K562 (cell line): ENCODE measurements at regions not wholly inside any gene's neighbourhood (a gene's known extent, or its start where the extent isn't known, plus 50 kb on each side); places are given as distances from the start of the nearest gene placed in this dataset.

Source experiments
- BRD4 ChIP-seq: fragments of 200-600 bp; sonication (generic); IDR thresholded peaks from 2 replicates; pipeline ENCODE4 v1.6.1; 2017; ENCODE audit warnings: inconsistent platforms
- CBX1 ChIP-seq: sonication (generic); IDR thresholded peaks from 2 replicates; pipeline ENCODE4 v1.6.1; 2016; ENCODE audit warnings: antibody characterized with exemption, low read depth, mild to moderate bottlenecking
- CREBBP ChIP-seq: IDR thresholded peaks from one replicate; pipeline ENCODE4 v1.6.1; 2012; ENCODE audit warnings: low read depth, mild to moderate bottlenecking, control low read depth, inconsistent platforms, low read length
- CXXC5 ChIP-seq: fragments of 250-450 bp; sonication (Bioruptor Pico); IDR thresholded peaks from 2 replicates; pipeline ENCODE4 v1.8.0; 2022; ENCODE audit warnings: inconsistent platforms, mild to moderate bottlenecking, moderate library complexity
- E2F3 ChIP-seq: fragments of 250-450 bp; sonication (Bioruptor Pico); IDR thresholded peaks from 2 replicates; pipeline ENCODE4 v1.4.0; 2020; ENCODE audit warnings: mild to moderate bottlenecking
- EP400 ChIP-seq: fragments of 450-650 bp; IDR thresholded peaks from 2 replicates; pipeline ENCODE4 v1.6.1; 2017; ENCODE audit warnings: antibody characterized with exemption, mild to moderate bottlenecking, moderate library complexity
- FOXK2 ChIP-seq, 2 experiments: fragments of 450-650 bp; IDR thresholded peaks in 1 of 2; conservative IDR thresholded peaks in 1 of 2; 2 replicates each; pipeline ENCODE4 v1.6.1; 2016; ENCODE audit warnings: low read depth in 2 of 2, mild to moderate bottlenecking in 1 of 2
- HLTF ChIP-seq: fragments of 450-650 bp; IDR thresholded peaks from 2 replicates; pipeline ENCODE4 v1.6.1; 2016
- KAT8 ChIP-seq: fragments of 450-650 bp; IDR thresholded peaks from 2 replicates; pipeline ENCODE4 v1.6.1; 2016; ENCODE audit warnings: low read depth, mild to moderate bottlenecking
- KLF16 ChIP-seq: IDR thresholded peaks from 2 replicates; pipeline ENCODE4 v1.6.1; 2016; ENCODE audit warnings: antibody characterized with exemption
- MCM3 ChIP-seq: fragments of 450-650 bp; IDR thresholded peaks from 2 replicates; pipeline ENCODE4 v1.6.1; 2016
- NCOA1 ChIP-seq: fragments of 450-650 bp; IDR thresholded peaks from 2 replicates; pipeline ENCODE4 v1.6.1; 2016; ENCODE audit warnings: low read depth
- NFE2 ChIP-seq: IDR thresholded peaks from 2 replicates; pipeline ENCODE4 v1.6.1; 2014; ENCODE audit warnings: antibody characterized with exemption, low read depth
- NFXL1 ChIP-seq: fragments of 450-650 bp; formaldehyde crosslinking; IDR thresholded peaks from 2 replicates; pipeline ENCODE4 v1.4.0; 2021; ENCODE audit warnings: mild to moderate bottlenecking
- ZC3H4 ChIP-seq: sonication (generic); formaldehyde crosslinking; IDR thresholded peaks from 2 replicates; pipeline ENCODE4 v1.9.0; 2021; ENCODE audit warnings: missing genetic modification reagents, borderline replicate concordance
- ZEB2 ChIP-seq: fragments of 450-650 bp; IDR thresholded peaks from 2 replicates; pipeline ENCODE4 v1.6.1; 2016
- ZNF354B ChIP-seq: fragments of 250-450 bp; sonication (Bioruptor Pico); IDR thresholded peaks from 2 replicates; pipeline ENCODE4 v1.4.0; 2020
- ZNF561 ChIP-seq: fragments of 450-650 bp; formaldehyde crosslinking; conservative IDR thresholded peaks from 2 replicates; pipeline ENCODE4 v1.4.0; 2020; ENCODE audit warnings: mild to moderate bottlenecking, moderate library complexity
- ZNF57 ChIP-seq: fragments of 450-650 bp; formaldehyde crosslinking; IDR thresholded peaks from 2 replicates; pipeline ENCODE4 v1.4.0; 2020; ENCODE audit warnings: mild to moderate bottlenecking, moderate library complexity
- TF ChIP-seq, protein P1 (sequence below), 3 experiments: fragments of 200-800 bp in 1 of 3; fragments of 250-450 bp in 1 of 3; fragments of 450-650 bp in 1 of 3; sonication (Bioruptor Pico) in 1 of 3; sonication (Bioruptor generic) in 1 of 3; formaldehyde crosslinking in 1 of 3; IDR thresholded peaks; 2 replicates each; pipeline versions ENCODE4 v1.6.1 to v1.8.0; 2016 to 2022; ENCODE audit warnings: mild to moderate bottlenecking in 2 of 3, missing genetic modification characterization in 2 of 3, missing compliant biosample characterization in 1 of 3, moderate library complexity in 1 of 3
- TF ChIP-seq, protein P2 (sequence below), 2 experiments: fragments of 150-350 bp in 1 of 2; IDR thresholded peaks; 2 replicates each; pipeline ENCODE4 v1.6.1; 2012 to 2016; ENCODE audit warnings: low read depth in 2 of 2, low read length in 2 of 2, mild to moderate bottlenecking in 1 of 2, moderate library complexity in 1 of 2
- TF ChIP-seq, protein P3 (sequence below): fragments of 200-800 bp; sonication (Bioruptor generic); IDR thresholded peaks from 2 replicates; pipeline ENCODE4 v1.6.1; 2017; ENCODE audit warnings: missing genetic modification characterization, missing compliant biosample characterization

- TF ChIP-seq EP400 = peak; percentile 44; the same call in 1 of the 2 replicates
- TF ChIP-seq FOXK2 (conservative IDR thresholded peaks at IDR 0.05 in 1 of 2, IDR thresholded peaks at IDR 0.05 in 1 of 2; ENCODE audit: low read depth in 2 of 2) = peak; percentile 44 to 55; a peak in 2 of 4 replicates
- no peak for TF ChIP-seq MCM3
- peak; percentile 55; the same call in 1 of the 2 replicates for TF ChIP-seq ZEB2
- peak; percentile 85 for TF ChIP-seq NFE2
- no peak for TF ChIP-seq BRD4
- peak; percentile 93 for TF ChIP-seq KLF16
- TF ChIP-seq, protein P1, sequence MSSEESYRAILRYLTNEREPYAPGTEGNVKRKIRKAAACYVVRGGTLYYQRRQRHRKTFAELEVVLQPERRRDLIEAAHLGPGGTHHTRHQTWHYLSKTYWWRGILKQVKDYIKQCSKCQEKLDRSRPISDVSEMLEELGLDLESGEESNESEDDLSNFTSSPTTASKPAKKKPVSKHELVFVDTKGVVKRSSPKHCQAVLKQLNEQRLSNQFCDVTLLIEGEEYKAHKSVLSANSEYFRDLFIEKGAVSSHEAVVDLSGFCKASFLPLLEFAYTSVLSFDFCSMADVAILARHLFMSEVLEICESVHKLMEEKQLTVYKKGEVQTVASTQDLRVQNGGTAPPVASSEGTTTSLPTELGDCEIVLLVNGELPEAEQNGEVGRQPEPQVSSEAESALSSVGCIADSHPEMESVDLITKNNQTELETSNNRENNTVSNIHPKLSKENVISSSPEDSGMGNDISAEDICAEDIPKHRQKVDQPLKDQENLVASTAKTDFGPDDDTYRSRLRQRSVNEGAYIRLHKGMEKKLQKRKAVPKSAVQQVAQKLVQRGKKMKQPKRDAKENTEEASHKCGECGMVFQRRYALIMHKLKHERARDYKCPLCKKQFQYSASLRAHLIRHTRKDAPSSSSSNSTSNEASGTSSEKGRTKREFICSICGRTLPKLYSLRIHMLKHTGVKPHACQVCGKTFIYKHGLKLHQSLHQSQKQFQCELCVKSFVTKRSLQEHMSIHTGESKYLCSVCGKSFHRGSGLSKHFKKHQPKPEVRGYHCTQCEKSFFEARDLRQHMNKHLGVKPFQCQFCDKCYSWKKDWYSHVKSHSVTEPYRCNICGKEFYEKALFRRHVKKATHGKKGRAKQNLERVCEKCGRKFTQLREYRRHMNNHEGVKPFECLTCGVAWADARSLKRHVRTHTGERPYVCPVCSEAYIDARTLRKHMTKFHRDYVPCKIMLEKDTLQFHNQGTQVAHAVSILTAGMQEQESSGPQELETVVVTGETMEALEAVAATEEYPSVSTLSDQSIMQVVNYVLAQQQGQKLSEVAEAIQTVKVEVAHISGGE (CRISPR knock-in tag; IDR thresholded peaks at IDR 0.05) = peak in 1 of 3 experiments; percentile 51; a peak in 1 of 6 replicates
- no peak for TF ChIP-seq ZNF561
- TF ChIP-seq, protein P2, sequence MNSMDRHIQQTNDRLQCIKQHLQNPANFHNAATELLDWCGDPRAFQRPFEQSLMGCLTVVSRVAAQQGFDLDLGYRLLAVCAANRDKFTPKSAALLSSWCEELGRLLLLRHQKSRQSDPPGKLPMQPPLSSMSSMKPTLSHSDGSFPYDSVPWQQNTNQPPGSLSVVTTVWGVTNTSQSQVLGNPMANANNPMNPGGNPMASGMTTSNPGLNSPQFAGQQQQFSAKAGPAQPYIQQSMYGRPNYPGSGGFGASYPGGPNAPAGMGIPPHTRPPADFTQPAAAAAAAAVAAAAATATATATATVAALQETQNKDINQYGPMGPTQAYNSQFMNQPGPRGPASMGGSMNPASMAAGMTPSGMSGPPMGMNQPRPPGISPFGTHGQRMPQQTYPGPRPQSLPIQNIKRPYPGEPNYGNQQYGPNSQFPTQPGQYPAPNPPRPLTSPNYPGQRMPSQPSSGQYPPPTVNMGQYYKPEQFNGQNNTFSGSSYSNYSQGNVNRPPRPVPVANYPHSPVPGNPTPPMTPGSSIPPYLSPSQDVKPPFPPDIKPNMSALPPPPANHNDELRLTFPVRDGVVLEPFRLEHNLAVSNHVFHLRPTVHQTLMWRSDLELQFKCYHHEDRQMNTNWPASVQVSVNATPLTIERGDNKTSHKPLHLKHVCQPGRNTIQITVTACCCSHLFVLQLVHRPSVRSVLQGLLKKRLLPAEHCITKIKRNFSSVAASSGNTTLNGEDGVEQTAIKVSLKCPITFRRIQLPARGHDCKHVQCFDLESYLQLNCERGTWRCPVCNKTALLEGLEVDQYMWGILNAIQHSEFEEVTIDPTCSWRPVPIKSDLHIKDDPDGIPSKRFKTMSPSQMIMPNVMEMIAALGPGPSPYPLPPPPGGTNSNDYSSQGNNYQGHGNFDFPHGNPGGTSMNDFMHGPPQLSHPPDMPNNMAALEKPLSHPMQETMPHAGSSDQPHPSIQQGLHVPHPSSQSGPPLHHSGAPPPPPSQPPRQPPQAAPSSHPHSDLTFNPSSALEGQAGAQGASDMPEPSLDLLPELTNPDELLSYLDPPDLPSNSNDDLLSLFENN (IDR thresholded peaks at IDR 0.05; ENCODE audit: low read depth in 2 of 2, low read length in 2 of 2) = no peak; a peak in 1 of 4 replicates
- TF ChIP-seq ZNF57 (CRISPR knock-in tag) = no peak
- no peak for TF ChIP-seq E2F3
- TF ChIP-seq HLTF = no peak
- no peak for TF ChIP-seq ZNF354B (CRISPR knock-in tag)
- TF ChIP-seq NCOA1 = peak; percentile 83
- peak; percentile 22; the same call in 1 of the 2 replicates for TF ChIP-seq CXXC5 (CRISPR knock-in tag)
- TF ChIP-seq CBX1 = no peak
- no peak for TF ChIP-seq KAT8
- TF ChIP-seq CREBBP = no peak
- TF ChIP-seq NFXL1 (CRISPR knock-in tag) = no peak
- TF ChIP-seq ZC3H4 (CRISPR knock-in tag) = no peak
- TF ChIP-seq, protein P3, sequence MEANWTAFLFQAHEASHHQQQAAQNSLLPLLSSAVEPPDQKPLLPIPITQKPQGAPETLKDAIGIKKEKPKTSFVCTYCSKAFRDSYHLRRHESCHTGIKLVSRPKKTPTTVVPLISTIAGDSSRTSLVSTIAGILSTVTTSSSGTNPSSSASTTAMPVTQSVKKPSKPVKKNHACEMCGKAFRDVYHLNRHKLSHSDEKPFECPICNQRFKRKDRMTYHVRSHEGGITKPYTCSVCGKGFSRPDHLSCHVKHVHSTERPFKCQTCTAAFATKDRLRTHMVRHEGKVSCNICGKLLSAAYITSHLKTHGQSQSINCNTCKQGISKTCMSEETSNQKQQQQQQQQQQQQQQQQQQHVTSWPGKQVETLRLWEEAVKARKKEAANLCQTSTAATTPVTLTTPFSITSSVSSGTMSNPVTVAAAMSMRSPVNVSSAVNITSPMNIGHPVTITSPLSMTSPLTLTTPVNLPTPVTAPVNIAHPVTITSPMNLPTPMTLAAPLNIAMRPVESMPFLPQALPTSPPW (CRISPR knock-in tag) = peak; percentile 61
Observed at GRCh38 chrX:80511969-80512760, 91.9 kb downstream of the TENT5D start (continued).
